Left forelimb (tissue), 1 donor: ENCODE measurements at regions not wholly inside any gene's neighbourhood (a gene's known extent, or its start where the extent isn't known, plus 50 kb on each side); places are given as distances from the start of the nearest gene placed in this dataset.
"Not testable (repeated sequence)": the region's sequence is repeated elsewhere in the genome, so short reads cannot be mapped to it uniquely, and the experiment has no call there.

Source experiments
- DNase-seq: peaks from one replicate; pipeline ENCODE4 v3.0.0-alpha.2; 2018; ENCODE audit warnings: low spot score

DNA sequence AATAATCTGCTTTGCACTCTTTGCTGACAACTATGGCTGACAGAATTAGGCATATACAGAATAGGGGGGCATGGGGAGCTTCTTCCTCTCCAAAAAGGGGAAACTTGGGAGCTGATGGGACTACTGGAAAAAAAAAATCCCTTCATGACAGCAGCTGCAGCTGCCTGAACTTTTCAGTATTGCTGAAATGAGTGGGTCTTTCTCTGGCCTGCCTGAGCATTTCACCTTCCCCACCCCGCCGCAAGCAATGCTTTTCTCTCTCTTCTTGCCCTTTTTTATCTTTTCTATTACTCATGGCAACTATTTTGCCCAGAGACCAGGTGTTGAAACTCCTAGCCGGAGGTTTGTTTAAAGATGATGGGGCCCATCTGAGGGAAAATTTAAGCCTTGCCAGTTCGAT is 244.9 kb downstream of the SEMA3D start:
- DNase-seq, result no peak

DNA sequence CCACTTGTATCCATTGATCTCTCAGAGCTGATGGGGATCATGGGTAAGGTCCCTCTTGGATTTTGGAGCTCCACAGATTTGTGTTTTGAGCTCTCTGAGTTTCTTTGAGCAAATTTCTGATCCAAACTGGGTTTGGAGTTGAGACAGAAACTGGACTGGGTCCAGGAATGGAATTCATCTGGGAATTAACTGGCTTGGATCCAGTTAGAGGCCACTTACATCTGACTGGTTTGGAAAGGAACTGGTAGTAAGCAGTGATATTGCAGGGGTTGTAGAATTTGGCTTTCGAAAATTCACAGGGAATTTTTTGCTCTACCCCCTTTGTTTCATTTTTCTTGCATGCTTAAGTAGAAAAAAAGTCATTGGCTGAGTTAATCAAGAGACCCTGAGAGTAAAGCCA is 245.6 kb downstream of the SEMA3D start:
- DNase-seq, result no peak

DNA sequence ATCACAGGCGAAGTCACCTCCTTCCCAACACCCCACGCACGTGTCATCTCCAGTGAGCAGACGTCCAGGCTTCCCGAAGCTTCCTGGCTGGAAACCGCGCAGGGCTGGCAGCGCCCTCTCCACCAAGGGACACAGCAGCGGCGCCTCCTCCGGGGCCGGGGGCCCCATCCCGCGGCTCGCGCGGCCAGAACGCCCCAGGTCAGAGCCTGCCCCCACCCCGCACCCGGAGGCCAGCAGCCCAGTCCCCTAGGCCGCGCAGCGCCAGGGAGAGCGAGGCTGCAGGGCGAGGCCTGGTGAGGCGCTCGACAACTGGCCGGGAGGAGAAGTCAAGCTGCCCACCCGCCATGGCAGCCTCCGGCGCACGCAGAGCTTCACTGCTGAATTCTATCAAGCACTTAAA is 247.0 kb downstream of the SEMA3D start:
- DNase-seq, result no peak

DNA sequence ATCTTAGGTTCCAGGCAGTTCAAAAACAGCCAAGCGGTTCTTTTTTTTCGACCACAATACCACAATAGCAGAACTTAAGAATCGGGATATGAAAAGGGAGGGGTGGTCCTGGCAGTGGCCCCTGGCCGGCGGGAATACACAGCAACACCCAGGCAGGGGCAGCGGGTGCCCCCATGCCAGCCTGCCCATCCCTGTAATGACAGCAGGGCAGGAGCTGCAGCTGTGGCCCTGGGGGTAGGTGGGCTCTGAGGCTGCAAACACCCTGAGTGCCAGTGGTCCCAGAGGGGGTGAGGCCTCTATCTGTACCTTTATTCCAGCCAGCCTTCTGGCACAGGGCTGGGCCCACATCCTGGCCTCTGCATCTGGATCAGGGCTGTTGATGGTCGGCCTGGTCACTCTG is 247.4 kb downstream of the SEMA3D start:
- DNase-seq, result no peak

DNA sequence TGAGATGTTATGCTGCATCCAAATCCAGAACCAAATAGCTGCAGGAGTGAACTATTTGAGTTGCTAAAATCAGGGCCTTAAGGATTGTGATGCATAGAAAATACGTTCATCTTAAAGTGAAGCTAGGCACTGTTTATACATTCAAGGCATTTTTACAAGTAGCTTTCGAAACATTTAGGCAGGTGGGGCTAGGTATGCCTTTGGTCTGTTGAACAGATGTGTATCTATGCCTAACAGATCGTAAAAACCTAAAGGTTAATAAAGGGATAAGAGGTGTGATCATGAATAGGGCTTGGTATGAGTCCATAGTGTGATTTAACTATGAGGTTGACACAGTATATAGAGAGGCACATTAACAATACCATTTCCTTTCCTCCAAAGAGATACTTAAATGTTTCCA is 262.5 kb downstream of the SEMA3D start:
- no peak for DNase-seq

DNA sequence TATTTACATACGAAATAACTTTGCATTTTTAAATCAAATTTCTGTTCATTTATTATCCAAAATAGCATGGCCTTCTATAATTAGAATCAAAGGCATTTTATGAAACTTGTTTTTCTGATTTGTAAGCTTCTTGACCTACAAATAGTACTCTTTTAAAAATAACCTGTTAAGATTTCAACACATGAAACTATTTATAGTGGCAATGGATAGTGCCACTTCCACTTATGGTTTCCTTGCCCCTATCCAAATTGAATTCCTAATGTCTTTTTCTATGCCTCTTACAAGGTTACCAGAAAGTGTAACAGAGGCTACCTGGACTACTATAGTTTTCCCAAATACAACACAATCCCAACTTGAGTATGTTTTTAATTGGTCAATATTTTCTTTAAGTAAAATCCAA is 263.5 kb downstream of the SEMA3D start:
- no peak for DNase-seq

DNA sequence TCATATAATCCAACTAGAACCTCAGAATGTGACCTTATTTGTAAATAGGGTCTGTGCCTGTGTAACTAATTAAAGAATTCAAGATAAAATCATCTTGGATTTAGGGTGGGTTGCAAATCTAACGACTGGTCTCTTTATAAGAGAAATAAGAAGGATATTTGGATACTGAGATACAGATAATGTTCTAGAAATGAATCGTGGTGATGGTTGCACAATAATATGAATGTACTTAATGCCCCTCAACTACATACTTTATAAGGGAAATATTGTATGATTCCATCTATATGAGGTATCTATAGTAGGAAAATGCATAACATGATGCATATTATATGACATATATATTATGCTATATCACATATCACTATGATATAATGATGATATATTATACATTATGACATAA is 265.7 kb downstream of the SEMA3D start:
- no peak for DNase-seq

DNA sequence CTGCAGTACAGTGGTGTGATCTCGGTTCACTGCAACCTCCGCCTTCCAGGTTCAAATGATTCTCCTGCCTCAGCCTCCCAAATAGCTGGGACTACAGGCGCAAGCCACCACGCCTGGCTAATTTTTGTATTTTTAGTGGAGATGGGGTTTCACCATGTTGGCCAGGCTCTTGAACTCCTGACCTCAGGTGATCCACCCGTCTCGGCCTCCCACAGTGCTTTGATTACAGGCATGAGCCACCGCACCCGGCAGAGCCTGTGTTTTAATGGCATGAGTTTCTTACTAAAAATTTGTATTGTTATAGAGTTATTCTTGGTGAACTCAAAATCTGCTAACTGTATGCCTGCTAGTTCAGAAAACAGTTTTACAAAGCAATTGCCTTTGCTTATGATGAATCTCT is 269.9 kb downstream of the SEMA3D start:
- DNase-seq, result not testable (repeated sequence)

DNA sequence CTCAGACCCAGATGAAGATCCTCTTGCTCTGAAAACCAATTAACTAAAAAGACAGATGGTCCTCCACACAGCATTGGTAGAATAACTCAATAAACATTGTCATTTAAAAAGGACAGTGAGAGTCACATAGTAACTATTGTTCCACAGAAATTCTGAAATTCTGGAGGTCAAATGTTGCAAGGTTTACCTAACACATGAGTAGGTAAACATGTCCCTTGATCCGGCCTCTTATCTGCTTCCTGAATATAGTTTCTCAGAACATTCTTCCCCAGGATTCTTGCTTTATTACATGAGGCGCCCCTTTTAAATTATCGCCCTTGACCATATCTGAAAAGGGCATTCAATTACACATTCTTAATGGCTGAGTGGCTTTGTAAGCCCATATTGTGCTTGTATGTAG is 270.7 kb downstream of the SEMA3D start:
- no peak for DNase-seq

DNA sequence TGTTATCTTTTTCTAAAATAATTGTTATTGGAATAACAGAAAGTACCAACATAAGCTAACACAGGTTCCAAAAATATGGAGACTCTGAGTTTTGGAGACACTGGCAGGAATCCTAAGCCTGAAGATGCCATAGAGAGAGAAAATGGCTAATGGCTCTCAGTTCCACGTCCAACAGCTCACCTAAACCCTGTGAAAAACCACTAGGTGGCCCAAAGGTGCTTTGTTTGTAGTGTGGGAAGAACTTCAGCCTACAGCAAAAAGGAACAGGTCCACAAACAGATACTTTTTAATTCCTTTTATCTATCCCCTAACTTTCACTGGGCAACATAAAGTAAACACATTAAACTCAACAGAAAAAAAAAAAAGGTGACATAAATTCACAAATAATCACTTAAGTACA is 272.3 kb downstream of the SEMA3D start:
- no peak for DNase-seq

DNA sequence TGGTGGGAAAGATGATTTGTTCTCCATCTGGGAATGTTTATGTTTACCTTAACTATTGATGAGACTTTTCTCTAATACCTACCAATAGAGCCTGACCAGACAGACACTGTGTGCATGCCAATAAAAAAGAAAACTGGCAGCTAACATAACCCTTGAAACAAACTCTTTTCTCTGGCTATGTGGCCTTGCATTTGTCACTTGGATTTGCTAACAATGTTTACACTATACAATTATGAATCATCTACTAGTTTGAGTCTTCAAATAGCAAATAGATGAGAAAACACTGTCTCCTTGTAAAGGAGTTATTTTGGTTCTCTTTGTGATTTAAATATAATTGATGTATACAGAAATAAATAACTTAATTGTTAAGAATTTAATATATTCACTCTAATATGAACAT is 273.1 kb downstream of the SEMA3D start:
- DNase-seq, result no peak

DNA sequence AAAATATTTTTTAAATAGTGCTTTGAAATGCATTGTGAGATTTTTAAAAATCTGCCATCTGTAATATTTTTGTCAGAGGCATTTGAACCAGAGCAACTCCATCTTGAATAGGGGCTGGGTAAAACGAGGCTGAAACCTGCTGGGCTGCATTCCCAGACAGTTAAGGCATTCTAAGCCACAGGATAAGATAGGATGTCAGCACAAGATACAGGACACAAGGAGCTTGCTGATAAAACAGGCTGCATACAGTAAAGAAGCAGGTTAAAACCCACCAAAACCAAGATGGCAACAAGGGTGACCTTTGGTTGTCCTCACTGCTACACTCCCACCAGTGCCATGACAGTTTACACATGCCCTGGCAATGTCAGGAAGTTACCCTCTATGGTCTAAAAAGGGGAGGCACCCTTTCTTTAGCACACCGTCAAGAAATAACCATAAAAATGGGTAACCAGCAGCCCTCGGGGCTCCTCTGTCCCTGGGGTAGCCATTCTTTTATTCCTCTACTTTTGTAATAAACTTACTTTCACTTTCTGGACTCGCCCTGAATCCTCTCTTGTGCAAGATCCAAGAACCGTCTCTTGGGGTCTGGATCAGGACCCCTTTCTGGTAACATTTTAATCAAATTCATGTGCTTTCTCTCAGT is 273.7 kb downstream of the SEMA3D start:
- no peak for DNase-seq

DNA sequence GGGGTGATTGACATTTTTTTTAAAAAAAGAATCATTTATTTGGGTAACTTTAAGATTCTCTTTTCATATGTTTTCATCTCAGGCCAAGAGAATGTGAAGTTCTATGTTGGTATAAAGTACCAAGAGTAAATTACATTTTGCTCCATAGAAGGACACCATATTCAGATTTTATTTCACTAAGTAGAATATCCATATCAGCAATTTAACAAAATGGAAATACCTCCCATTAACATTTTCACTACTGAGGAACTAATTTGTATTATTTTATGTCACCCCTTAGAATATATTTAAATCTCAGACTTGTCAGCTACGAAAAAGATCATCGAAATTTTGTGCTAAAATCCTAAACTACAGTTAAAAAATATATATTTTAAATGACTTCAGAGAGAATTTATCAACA is 274.3 kb downstream of the SEMA3D start:
- DNase-seq, result no peak

DNA sequence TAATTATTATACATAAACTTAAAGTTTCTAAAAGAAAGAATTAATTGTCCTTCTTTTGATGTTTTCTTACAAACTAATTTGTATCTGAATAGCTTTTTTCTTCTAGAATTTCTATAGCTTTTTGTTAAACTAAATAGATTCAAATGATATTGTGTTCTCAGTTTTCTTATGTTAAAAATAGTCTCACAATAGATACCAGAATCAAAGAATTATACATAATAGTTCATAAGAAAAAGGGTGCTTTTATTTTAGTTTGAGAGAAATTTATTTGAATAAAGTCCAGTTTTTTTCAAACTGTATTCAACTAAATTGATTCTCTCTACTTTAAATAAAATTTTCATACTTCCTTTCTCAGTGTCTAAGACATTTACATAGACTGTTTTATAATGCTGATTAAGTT is 274.8 kb downstream of the SEMA3D start:
- DNase-seq, result no peak

DNA sequence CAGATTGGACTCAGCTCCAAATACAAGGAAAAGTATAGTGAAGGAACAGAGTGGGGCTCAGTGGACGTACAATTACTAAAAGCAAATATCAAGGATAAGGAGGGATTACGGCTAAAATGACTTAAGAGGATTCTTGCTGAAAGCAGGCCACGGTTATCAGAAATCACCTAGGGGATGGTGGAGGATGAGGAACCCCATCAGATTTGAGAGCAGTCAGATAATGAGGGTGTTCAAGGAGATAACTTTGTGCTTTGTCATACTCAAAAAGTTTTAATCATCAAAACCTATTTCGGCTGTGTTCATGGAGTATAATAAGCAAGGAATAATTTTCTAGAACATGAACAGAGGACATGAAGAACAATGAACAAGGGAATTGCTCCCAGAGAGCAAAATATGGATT is 275.8 kb downstream of the SEMA3D start:
- no peak for DNase-seq

DNA sequence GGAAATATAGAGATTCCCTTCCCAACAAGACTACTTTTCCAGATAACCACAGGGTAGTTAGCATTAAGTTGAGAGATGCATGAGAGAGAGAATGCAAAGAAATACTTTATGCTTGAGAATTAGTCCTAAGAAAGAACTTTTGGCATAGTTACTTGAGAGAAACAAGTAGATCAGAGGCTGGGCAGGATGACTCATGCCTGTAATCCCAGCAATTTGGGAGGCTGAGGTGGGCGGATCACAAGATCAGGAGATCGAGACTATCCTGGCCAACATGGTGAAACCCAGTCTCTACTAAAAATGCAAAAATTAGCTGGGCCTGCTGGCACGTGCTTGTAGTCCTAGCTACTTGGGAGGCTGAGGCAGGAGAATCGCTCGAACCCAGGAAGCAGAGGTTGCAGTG is 276.5 kb downstream of the SEMA3D start:
- not testable (repeated sequence) for DNase-seq

DNA sequence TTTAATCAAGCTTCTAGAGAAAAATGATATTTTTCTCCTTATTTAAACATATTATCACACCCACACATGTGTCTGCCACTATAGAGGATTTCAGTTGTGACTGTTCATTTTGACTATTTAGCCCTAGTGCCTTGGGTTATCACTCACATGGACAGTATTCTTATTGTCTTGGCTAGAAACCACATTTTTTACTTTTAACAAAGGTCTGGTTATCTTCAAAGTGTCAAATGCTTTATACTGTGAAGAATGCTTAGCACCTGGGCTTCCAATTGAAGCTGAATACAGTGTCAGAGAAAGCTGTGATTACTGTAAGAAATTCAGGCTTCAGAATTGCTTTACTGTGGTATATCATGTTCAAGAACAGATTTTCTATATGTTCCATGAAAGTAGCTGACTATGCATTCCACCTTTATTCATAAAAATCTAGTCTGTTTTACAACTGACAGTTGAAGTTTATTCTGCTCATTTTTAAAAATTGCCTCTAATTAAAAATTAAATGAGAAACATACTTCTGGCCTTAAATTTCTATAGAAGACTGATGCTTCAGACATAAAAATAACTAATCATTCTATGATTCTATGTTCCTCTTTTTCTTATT is 278.6 kb downstream of the SEMA3D start:
- no peak for DNase-seq

DNA sequence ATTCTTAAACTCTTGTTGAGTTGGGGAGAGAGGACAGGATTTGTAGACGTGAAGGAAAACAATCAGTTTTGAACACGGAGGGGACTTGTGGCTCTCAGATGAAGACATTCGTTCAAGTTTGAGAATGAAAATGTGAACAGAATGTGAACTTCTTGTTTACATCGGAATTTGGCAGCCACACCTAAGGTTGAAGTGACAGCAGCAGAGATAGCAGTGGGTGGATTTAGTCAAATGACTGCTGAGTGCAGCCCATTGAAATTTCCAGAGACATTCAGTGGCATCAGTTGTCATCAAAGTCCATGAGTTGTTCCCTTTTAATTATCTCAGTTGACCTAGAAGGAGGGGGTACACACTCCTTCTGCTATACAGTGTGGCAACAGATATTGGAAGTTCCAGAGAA is 280.0 kb downstream of the SEMA3D start:
- DNase-seq, result no peak

DNA sequence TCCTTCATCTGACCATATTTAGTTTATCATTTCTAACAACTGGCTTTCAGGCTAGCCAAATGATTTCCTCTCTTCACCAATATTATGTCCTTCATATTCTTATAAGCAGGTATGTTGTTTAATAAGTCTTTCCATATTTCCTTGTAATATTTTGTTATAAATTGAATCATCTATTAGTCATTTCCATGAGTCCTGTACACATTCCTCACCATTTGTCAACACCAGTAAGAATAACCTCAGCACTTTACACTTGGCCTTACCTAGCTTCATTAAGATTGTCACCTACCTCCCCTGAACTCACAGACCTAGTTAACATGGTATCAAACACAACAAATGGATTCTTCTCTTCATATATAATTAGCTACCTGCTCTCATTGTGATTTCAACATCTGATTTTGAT is 282.3 kb downstream of the SEMA3D start:
- DNase-seq, result no peak

DNA sequence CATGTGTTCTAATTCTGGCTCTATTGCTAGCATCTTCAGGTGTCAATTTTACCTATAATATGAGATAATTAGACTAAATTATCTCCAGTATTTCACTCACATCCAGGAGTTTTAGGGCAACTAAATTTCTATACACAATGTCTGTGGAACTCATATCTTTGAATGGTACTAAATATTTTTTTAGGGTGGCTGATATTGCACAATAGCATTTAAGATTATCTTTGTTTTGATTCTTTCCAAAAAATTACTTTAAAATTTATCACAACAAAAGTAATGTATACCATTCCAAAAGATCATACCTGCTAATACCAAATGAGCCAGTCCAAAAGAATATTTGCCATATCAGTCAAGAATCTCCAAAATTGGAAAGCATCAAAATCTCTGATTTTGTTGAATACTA is 285.5 kb downstream of the SEMA3D start:
- no peak for DNase-seq

DNA sequence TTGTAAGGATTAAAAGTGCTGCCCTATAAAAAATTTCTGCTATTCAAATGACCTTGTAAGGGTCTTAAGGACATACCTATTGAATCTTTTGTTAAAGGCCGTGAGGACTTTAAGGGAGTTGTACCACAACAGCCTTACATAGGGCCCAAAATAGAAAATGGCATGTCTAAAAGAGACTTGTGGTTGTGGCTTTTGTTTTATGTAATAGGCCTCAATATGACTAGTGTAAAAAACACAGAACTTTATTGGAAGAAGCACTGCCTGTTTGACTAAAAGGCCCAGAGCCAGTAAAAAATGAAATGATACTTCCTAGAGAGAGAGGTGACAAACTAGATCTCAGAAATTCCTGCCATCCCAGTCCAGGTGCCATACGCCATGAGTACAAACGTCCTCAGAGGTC is 286.6 kb downstream of the SEMA3D start:
- no peak for DNase-seq

DNA sequence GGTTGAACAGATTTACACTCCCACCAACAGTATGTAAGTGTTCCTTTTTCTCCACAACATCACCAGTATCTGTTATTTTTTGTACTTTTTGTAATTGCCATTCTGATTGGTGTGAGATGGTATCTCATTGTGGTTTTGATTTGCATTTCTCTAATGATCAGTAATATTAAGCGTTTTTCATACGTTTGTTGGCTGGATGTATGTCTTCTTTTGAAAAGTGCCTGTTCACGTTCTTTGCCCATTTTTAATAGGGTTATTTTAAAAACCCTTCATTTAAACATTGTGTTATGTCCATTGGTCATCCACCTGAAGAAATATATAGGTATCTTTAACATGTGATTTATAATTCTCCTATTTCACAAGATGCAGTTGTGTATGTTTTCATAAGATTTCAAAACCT is 291.3 kb downstream of the SEMA3D start:
- no peak for DNase-seq

DNA sequence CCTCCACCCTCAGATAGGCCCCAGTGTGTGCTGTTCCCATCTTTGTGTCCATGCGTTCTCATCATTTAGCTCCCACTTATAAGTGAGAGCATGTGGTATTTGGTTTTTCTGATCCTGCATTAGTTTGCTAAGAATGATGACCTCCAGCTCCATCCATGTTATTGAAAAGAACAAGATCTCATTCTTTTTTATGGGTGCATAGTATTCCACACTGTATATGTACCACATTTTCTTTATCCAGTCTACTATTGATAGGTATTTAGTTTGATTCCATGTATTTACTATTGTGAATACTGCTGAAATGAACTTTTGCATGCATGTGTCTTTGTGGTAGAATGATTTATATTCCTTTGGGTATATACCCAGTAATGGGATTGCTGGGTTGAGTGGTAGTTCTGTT is 303.3 kb downstream of the SEMA3D start:
- DNase-seq, result not testable (repeated sequence)

DNA sequence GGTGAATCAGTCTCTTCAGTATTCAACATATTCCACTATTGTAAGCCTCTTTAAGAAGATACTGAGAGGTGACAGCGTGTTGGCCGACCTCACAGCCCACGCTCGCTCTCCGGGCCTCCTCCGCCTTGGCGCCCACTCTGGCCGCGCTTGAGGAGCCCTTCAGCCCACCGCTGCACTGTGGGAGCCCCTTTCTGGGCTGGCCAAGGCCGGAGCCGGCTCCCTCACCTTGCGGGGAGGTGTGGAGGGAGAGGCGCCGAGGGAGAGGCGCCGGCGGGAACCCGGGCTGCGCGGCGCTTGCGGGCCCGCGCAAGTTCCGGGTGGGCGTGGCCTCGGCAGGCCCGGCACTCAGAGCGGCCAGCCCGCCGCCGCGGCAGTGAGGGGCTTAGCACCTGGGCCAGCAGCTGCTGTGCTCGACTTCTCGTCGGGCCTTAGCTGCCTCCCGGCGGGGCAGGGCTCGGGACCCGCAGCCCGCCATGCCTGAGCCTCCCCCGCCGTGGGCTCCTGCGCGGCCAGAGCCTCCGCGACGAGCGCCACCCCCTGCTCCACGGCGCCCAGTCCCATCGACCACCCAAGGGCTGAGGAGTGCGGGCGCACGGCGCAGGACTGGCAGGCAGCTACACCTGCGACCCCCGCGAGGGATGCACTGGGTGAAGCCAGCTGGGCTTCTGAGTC is 306.4 kb downstream of the SEMA3D start:
- DNase-seq, result not testable (repeated sequence)
